Naive B cell (primary cell): ENCODE measurements at regions not wholly inside any gene's neighbourhood (a gene's known extent, or its start where the extent isn't known, plus 50 kb on each side); places are given as distances from the start of the nearest gene placed in this dataset.

ENCODE experiments used
- ATAC-seq, 2 donors: fragments of 150-1000 bp; cut with Tn5 transposase; 2 replicates each; pipeline ENCODE4 v1.10.0; 2021; ENCODE audit warnings: low read depth in 2 of 2, mild to moderate bottlenecking in 2 of 2, moderate library complexity in 2 of 2
- DNase-seq: peaks from one replicate; pipeline ENCODE4 v3.0.0; 2022
- H3K27ac Mint-ChIP-seq, 6 donors: one replicate each; pipeline ENCODE4 v1.8.0; 2020 to 2022; ENCODE audit warnings: mild to moderate bottlenecking in 6 of 6, mixed read lengths in 6 of 6, moderate library complexity in 5 of 6, inconsistent platforms in 2 of 6
- H3K27me3 Mint-ChIP-seq, 3 donors: one replicate each; pipeline ENCODE4 v1.8.0; 2021 to 2022; ENCODE audit warnings: mixed read lengths in 3 of 3, mild to moderate bottlenecking in 1 of 3
- H3K36me3 Mint-ChIP-seq, 2 donors: one replicate each; pipeline ENCODE4 v1.8.0; 2020 to 2022; ENCODE audit warnings: mixed read lengths in 2 of 2, inconsistent platforms in 1 of 2, mild to moderate bottlenecking in 1 of 2
- H3K4me1 Mint-ChIP-seq, 3 donors: one replicate each; pipeline ENCODE4 v1.8.0; 2020 to 2022; ENCODE audit warnings: mixed read lengths in 3 of 3, inconsistent platforms in 1 of 3, mild to moderate bottlenecking in 1 of 3, moderate library complexity in 1 of 3
- H3K4me3 Mint-ChIP-seq, 8 donors: one replicate each; pipeline ENCODE4 v1.8.0; 2020 to 2022; ENCODE audit warnings: mild to moderate bottlenecking in 8 of 8, mixed read lengths in 8 of 8, moderate library complexity in 8 of 8, inconsistent platforms in 2 of 8
- H3K9me3 Mint-ChIP-seq, 7 donors: one replicate each; pipeline ENCODE4 v1.8.0; 2020 to 2022; ENCODE audit warnings: mixed read lengths in 7 of 7, mild to moderate bottlenecking in 5 of 7, inconsistent platforms in 2 of 7, moderate library complexity in 1 of 7

DNA sequence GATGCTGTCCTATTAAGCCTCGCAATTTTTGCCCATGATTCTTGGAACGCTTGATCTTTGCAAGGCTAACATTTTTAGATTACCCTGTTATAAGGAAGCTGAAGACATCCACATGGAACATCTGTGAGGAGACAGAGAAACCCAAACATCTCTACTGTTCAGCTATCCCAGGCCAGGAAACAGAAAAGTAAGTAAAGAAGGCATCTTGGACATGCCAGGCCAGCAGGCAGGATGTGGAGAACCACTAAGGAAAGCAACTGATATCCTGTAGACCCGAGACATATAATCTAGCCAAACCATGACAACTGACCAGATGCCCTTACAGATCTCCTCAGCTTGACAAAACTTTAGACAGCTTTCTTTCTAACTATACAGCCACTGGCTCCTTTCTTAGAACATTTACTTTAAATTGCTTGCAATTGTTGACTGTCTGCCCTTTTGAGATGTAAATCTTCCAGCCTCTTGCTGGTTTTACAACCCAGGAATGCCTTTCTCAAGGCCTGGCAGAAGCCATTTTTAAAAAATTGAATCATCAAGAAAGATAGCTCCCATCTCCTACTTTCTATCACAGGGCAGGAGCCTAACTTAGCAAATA is 255.8 kb upstream of the DACH1 start:
- Mint-ChIP-seq H3K9me3 (peaks cover 0 to 5% (median 0%) of the 10 kb centered on the region in 7 donors), H3K36me3 (no peaks in the 10 kb centered on the region), H3K4me1 (no peaks in the 10 kb centered on the region), H3K4me3 (no peak overlapping the region), H3K27me3 (no peaks in the 10 kb centered on the region), H3K27ac (no peak overlapping the region)
- no peak for ATAC-seq
- DNase-seq = no peak

DNA sequence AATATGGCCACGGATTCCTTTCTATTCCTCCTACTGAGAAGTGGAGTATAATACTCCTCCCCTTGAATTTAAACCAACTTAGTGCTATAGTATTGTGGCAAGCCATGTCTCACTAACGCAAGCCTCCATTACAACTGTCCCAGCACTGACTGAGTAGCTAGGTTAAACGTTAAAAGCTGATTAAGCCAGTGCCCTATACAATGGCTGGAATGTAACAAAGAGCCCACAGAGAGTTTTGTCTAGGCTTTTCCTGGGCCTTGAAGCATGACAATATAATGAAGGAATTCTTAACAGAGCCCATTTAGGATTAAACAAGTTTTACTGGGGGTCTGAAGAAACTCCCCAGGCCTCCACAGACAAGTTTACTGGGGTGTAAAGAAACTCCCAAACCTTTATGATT is 254.5 kb upstream of the DACH1 start:
- H3K4me1 Mint-ChIP-seq = no peaks in the 10 kb centered on the region
- no peak overlapping the region for H3K27ac Mint-ChIP-seq
- H3K36me3 Mint-ChIP-seq = no peaks in the 10 kb centered on the region
- no peak overlapping the region for H3K4me3 Mint-ChIP-seq
- DNase-seq (no peak), ATAC-seq (no peak)
- peaks cover 0 to 5% (median 0%) of the 10 kb centered on the region in 7 donors for H3K9me3 Mint-ChIP-seq
- H3K27me3 Mint-ChIP-seq = no peaks in the 10 kb centered on the region

DNA sequence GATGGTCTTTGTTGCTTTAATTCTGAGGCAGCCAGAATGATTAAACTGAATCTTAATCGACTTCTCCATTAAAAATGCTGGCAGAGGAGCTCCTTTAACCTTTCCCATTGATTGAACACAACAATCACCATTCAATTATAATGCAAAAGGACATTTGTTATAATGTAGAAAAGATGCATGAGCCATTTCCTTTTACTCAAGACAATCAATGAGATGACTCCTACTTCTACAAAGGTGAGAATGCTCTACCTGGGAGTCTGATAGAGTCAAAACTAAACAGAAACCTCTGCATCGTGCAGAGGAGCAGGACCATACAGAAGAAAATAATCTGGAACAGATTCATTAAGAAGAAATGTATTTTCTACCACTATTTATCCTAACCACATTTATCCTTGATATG is 253.6 kb upstream of the DACH1 start:
- Mint-ChIP-seq H3K27ac (no peak overlapping the region), H3K4me3 (no peak overlapping the region), H3K36me3 (no peaks in the 10 kb centered on the region), H3K4me1 (no peaks in the 10 kb centered on the region), H3K9me3 (peaks cover 0 to 8% (median 4%) of the 10 kb centered on the region in 7 donors), H3K27me3 (no peaks in the 10 kb centered on the region)
- no peak for DNase-seq
- ATAC-seq = no peak

DNA sequence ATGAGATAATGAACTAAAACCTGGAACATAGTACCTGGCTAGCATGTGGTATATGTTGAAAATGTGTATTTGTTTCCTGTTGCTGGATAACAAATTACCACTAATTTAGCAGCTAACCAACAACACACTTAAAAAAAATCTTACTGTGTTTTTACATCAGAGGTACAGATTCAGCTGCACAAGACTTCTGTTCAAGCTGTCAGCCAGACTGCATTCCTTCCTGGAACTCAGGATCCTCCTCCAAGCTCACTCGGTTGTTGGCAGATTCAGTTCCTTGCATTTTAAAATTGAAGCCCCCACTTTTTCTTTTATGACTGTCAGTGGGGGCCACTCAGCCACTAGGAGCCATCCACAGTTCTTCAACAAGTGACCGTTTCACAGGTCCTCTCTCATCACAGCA is 246.9 kb upstream of the DACH1 start:
- Mint-ChIP-seq H3K4me3 (no peak overlapping the region), H3K36me3 (no peaks in the 10 kb centered on the region), H3K27ac (no peak overlapping the region), H3K4me1 (no peaks in the 10 kb centered on the region), H3K27me3 (no peaks in the 10 kb centered on the region), H3K9me3 (peaks cover 0 to 6% (median 4%) of the 10 kb centered on the region in 7 donors)
- ATAC-seq = no peak
- no peak for DNase-seq

DNA sequence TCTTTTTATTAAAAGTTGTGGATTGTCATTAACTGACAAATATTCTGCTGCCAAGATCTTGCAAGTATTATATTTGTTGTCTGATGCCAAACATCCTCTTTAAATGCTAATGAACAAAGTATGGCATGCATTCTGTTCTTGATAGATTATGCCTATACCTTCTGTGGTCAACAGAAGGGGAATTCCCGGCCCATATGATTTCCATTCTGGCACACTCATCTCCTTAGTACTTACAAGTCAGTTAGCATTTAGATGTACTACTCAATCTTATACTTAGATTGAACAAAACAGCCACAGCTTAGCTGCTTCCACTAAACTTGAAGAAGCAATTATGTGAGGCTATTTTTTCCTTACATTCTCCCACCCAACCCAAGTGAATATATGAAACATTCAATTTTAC is 246.1 kb upstream of the DACH1 start:
- Mint-ChIP-seq H3K36me3 (no peaks in the 10 kb centered on the region), H3K27me3 (no peaks in the 10 kb centered on the region), H3K27ac (no peak overlapping the region), H3K4me3 (no peak overlapping the region), H3K9me3 (peaks cover 0 to 8% (median 4%) of the 10 kb centered on the region in 7 donors), H3K4me1 (no peaks in the 10 kb centered on the region)
- no peak for ATAC-seq
- DNase-seq = no peak

DNA sequence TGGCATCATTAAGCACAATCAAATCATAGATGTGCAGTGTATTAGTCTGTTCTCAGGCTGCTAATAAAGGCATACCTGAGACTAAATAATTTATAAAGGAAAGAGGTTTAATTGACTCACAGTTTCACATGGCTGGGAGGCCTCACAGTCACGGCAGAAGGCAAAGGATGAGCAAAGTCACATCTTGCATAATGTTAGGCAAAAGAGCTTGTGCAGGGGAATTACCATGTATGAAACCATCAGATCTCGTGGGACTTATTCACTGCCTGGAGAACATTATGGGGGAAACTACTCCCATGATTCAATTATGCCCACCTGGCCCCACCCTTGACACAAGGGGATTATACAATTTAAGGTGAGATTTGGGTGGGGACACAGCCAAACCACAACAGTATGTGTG is 245.2 kb upstream of the DACH1 start:
- DNase-seq (no peak), ATAC-seq (no peak)
- Mint-ChIP-seq H3K9me3 (peaks cover 3 to 8% (median 5%) of the 10 kb centered on the region in 7 donors), H3K4me1 (no peaks in the 10 kb centered on the region), H3K27me3 (no peaks in the 10 kb centered on the region), H3K36me3 (no peaks in the 10 kb centered on the region), H3K4me3 (no peak overlapping the region), H3K27ac (no peak overlapping the region)

DNA sequence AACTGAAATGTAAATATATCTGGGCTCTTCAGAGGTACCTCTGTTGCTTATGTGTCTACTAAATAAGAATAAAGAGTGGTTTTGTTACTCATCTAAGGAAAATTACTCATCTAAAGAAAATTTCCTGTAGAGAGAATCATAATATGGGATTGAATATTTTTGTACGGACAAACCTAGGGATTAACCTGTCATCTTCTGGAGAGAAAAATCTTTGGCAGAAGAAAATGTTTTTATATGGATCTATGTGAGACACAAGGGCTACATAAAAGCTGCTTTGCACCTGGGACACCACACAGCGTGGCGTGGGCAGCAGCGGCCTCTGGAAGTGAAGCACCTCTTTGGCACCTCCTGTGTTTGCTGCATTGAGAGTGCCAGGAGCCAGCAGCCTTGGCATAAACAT is 242.9 kb upstream of the DACH1 start:
- Mint-ChIP-seq H3K36me3 (no peaks in the 10 kb centered on the region), H3K27me3 (no peaks in the 10 kb centered on the region), H3K9me3 (peaks cover 0 to 12% (median 6%) of the 10 kb centered on the region in 7 donors), H3K4me3 (no peak overlapping the region), H3K4me1 (no peaks in the 10 kb centered on the region), H3K27ac (no peak overlapping the region)
- DNase-seq = no peak
- no peak for ATAC-seq

DNA sequence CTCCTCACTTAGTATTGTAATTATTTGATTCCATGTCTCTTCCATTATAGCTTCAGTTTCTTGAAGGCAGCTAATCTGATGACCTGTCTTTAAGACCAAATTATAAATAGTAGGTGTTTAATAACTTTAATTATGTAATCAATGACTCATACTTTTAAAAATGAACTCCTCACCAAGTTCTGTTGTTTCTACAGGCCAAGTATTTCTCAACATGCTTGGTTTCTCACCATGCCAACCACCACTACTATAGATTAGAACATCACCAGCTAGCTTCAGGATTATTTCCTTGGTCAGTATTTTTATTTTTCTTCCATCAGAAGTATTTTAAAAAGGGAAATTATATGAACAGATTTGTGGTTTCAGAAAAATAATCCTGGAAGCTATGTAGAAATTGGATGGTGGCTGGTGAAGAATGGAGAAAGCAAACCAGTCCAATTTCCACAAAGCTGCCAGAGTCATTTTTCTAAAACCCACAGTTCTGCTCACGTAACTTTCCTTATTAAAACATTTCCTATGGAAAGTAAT is 237.7 kb upstream of the DACH1 start:
- Mint-ChIP-seq H3K27ac (no peak overlapping the region), H3K27me3 (no peaks in the 10 kb centered on the region), H3K4me3 (no peak overlapping the region), H3K9me3 (peaks cover 0 to 16% (median 8%) of the 10 kb centered on the region in 7 donors), H3K36me3 (no peaks in the 10 kb centered on the region), H3K4me1 (no peaks in the 10 kb centered on the region)
- ATAC-seq (no peak), DNase-seq (no peak)

DNA sequence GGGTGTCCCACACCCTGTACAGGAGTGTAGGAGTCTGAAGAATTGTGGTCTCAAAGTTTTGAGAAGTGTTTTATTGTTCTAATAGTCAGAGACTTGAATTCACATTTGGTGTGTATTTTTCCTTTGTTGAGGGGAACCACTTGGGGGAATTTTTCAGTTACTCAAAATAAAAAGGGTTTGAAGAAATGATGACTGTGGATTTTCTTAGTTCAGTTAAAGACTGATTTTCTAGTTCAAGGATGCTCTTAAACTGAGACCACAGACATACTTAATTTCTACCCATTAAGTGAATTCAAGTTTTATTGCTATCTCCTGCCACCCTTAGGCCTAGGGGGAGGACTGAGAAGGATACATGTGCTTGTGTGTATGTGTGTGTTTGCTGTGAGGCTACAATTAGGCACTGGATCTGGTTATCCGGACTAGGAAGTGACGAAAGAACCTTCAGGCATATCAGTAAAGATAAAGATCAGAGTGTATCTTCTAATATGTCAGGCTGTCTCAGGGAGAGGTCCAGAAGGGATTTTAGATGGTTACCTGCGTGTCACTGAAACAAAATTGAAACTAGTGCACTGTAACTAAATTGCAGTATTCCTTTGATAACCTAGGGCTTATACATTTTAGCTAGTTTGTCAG is 234.9 kb upstream of the DACH1 start:
- no peaks in the 10 kb centered on the region for H3K36me3 Mint-ChIP-seq
- H3K27ac Mint-ChIP-seq = no peak overlapping the region
- no peaks in the 10 kb centered on the region for H3K27me3 Mint-ChIP-seq
- no peak overlapping the region for H3K4me3 Mint-ChIP-seq
- H3K9me3 Mint-ChIP-seq = peaks cover 0 to 15% (median 3%) of the 10 kb centered on the region in 7 donors
- no peak for DNase-seq
- no peaks in the 10 kb centered on the region for H3K4me1 Mint-ChIP-seq
- ATAC-seq = no peak

DNA sequence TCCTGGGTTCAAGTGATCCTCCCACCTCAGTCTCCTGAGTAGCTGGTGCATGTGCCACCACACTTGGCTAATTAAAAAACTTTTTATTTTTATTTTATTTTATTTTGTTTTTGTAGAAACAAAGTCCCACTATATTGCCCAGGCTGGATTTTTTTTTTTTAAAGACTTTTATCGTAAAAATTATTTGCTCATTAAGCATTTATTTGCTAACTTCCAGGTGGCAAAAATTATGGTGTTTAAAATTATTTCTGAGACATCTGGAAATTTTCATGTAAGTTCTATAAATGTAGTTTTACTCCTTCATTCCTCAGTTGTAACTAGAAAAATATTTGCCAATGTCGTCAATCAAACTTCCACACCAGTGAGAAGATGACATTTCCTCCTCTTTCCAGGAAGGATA is 233.3 kb upstream of the DACH1 start:
- no peak overlapping the region for H3K4me3 Mint-ChIP-seq
- H3K27ac Mint-ChIP-seq = no peak overlapping the region
- no peak for DNase-seq
- peaks cover 0 to 7% (median 2%) of the 10 kb centered on the region in 7 donors for H3K9me3 Mint-ChIP-seq
- H3K4me1 Mint-ChIP-seq = no peaks in the 10 kb centered on the region
- H3K27me3 Mint-ChIP-seq = no peaks in the 10 kb centered on the region
- H3K36me3 Mint-ChIP-seq = no peaks in the 10 kb centered on the region
- ATAC-seq = no peak

DNA sequence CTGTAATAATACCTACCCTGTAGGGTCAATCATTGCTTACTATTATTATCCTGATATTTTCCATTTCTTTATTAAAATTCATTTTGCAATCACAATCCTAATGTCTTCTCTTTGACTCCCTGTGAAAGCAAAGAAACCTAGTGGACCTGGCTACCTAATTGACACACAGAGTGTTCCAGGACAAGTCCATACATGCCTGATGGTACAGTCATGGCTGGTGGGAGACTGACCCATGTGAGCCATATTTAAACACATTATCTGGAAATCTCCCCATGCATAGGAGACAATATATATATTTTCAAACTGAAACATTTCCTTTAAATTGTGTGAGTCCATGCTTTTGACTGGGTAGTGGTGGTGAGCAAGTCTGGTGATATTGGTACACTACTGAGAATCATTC is 230.6 kb upstream of the DACH1 start:
- Mint-ChIP-seq H3K4me3 (no peak overlapping the region), H3K9me3 (peaks cover 0 to 4% (median 0%) of the 10 kb centered on the region in 7 donors), H3K27me3 (no peaks in the 10 kb centered on the region), H3K36me3 (no peaks in the 10 kb centered on the region), H3K27ac (peak overlapping the region in 1 of 6 donors; percentile 19), H3K4me1 (no peaks in the 10 kb centered on the region)
- no peak for ATAC-seq
- no peak for DNase-seq

DNA sequence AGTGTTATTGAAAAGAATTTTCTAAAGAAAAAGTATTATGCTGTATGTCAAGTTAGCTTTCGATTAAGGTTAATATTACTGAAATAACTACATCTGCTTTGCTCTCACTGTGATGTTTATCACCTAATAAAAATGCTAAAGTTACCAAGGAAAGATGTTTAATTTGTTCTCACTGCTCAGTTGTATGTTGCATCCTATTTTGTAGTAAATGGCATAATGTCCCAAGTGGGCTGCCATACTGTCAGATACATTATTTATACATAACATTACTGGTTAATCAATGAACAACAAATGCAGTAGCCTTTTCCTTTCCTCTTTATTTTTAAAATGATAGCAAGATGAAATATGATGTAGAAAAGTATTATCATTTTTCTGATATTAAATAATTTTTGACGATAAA is 226.3 kb upstream of the DACH1 start:
- Mint-ChIP-seq H3K36me3 (no peaks in the 10 kb centered on the region), H3K4me3 (no peak overlapping the region), H3K27ac (no peak overlapping the region), H3K9me3 (peaks cover 0 to 17% (median 1%) of the 10 kb centered on the region in 7 donors), H3K27me3 (no peaks in the 10 kb centered on the region), H3K4me1 (no peaks in the 10 kb centered on the region)
- ATAC-seq (no peak), DNase-seq (no peak)

DNA sequence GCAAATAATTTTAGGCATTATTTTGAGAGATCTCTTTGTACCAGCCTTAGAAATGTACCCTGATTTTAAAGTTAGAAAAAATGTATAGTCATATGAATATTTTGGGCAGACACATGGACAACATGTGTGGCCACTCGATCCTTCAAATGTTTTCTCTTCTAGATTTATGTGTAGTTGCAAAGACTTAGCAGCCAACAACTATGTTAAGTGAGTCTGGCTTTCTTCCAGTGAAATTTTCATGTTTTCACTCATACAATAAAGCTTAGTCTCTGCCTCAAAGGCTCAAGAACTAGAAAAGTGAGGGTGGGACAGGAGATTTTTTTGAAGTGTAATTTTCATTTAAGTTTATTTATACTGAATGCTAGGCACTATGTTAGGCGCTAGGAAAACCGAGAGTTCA is 207.7 kb upstream of the DACH1 start:
- no peak for DNase-seq
- no peaks in the 10 kb centered on the region for H3K4me1 Mint-ChIP-seq
- H3K4me3 Mint-ChIP-seq = no peak overlapping the region
- no peak overlapping the region for H3K27ac Mint-ChIP-seq
- no peak for ATAC-seq
- peaks cover 0 to 4% of the 10 kb centered on the region in 2 donors for H3K36me3 Mint-ChIP-seq
- no peaks in the 10 kb centered on the region for H3K27me3 Mint-ChIP-seq
- H3K9me3 Mint-ChIP-seq = peaks cover 0 to 10% (median 0%) of the 10 kb centered on the region in 7 donors

DNA sequence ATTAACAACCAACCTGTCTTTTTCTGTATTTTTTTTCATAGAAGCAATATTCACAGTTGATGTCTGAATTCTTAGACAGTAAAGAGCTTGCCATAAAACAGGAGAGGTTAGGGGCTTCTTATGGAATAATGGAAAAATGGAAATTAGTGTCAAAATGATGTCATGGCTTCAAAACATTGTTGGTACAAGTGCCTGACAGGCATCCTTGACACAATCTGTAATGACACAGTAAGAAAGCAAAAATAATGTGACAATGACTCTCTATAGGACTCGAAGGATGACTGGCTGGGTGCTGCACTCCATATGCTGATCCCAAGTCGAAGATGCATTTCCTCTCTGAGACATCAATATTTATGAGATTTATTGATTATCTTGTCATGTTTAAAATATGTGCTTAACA is 205.3 kb upstream of the DACH1 start:
- no peaks in the 10 kb centered on the region for H3K27me3 Mint-ChIP-seq
- H3K27ac Mint-ChIP-seq = no peak overlapping the region
- H3K4me3 Mint-ChIP-seq = no peak overlapping the region
- ATAC-seq (no peak), DNase-seq (no peak)
- H3K9me3 Mint-ChIP-seq = peaks cover 3 to 10% (median 4%) of the 10 kb centered on the region in 7 donors
- no peaks in the 10 kb centered on the region for H3K4me1 Mint-ChIP-seq
- peaks cover 0 to 4% of the 10 kb centered on the region in 2 donors for H3K36me3 Mint-ChIP-seq
